Lower lobe of right lung (tissue), 2 donors: ENCODE measurements at regions not wholly inside any gene's neighbourhood (a gene's known extent, or its start where the extent isn't known, plus 50 kb on each side); places are given as distances from the start of the nearest gene placed in this dataset.
"Not testable (repeated sequence)": the region's sequence is repeated elsewhere in the genome, so short reads cannot be mapped to it uniquely, and the experiment has no call there.

ENCODE experiments used
- ATAC-seq, 2 donors: fragments of 200-7000 bp; cut with Tn5 transposase; one replicate each; pipeline ENCODE4 v1.9.1; 2020 to 2022; ENCODE audit warnings: mild to moderate bottlenecking in 2 of 2, moderate library complexity in 2 of 2
- DNase-seq: peaks from one replicate; pipeline ENCODE4 v3.0.0-alpha.2; 2020
- H3K27ac ChIP-seq: fragments of 200-600 bp; one replicate; pipeline ENCODE4 v1.8.0; 2022
- H3K27me3 ChIP-seq: fragments of 200-600 bp; one replicate; pipeline ENCODE4 v1.8.0; 2022; ENCODE audit warnings: low read depth
- H3K36me3 ChIP-seq: fragments of 200-600 bp; one replicate; pipeline ENCODE4 v1.8.0; 2022; ENCODE audit warnings: mild to moderate bottlenecking
- H3K4me1 ChIP-seq: fragments of 200-600 bp; one replicate; pipeline ENCODE4 v1.8.0; 2022
- H3K4me3 ChIP-seq: fragments of 200-600 bp; one replicate; pipeline ENCODE4 v1.8.0; 2022; ENCODE audit warnings: mild to moderate bottlenecking
- H3K9me3 ChIP-seq: fragments of 200-600 bp; one replicate; pipeline ENCODE4 v1.8.0; 2022
- intact Hi-C: fragments of 100-400 bp; cut with DNase I; formaldehyde crosslinking; loops from one replicate; pipeline ENCODE4 v1.11.0; 2022
- TF ChIP-seq, protein P1 (sequence below): fragments of 200-600 bp; IDR thresholded peaks from one replicate; pipeline ENCODE4 v1.8.0; 2022; ENCODE audit warnings: antibody characterized with exemption, mild to moderate bottlenecking
- donor health status: DM: no; HTN: yes; CAD: no; lungs with severe emphysema.

DNA sequence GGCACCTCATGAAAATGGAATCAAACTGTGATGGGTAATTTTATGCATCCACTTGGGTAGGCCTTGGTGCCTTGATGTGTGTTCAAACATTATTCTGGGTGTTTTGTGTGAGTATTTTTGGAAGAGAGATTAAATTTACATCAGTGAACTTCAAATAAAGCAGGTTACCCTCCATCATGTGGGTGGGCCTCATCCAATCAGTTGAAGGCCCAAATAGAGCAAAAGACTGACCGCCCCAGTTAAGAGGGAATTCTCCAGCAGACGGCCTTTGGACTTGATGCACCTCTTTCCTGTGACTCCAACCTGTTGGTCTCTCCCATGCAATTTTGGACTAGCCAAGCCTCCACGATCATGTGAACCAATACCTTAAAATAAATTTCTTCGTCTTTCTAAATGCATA lies 97.7 kb upstream of the DPP6 start:
- Histone ChIP-seq H3K4me3 (no peak overlapping the region), H3K36me3 (no peaks in the 10 kb centered on the region), H3K4me1 (no peaks in the 10 kb centered on the region), H3K27me3 (no peaks in the 10 kb centered on the region), H3K9me3 (no peaks in the 10 kb centered on the region), H3K27ac (no peak overlapping the region)
- DNase-seq, result no peak
- ATAC-seq, result no peak
- TF ChIP-seq, protein P1, sequence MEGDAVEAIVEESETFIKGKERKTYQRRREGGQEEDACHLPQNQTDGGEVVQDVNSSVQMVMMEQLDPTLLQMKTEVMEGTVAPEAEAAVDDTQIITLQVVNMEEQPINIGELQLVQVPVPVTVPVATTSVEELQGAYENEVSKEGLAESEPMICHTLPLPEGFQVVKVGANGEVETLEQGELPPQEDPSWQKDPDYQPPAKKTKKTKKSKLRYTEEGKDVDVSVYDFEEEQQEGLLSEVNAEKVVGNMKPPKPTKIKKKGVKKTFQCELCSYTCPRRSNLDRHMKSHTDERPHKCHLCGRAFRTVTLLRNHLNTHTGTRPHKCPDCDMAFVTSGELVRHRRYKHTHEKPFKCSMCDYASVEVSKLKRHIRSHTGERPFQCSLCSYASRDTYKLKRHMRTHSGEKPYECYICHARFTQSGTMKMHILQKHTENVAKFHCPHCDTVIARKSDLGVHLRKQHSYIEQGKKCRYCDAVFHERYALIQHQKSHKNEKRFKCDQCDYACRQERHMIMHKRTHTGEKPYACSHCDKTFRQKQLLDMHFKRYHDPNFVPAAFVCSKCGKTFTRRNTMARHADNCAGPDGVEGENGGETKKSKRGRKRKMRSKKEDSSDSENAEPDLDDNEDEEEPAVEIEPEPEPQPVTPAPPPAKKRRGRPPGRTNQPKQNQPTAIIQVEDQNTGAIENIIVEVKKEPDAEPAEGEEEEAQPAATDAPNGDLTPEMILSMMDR, result no peak
- intact Hi-C loops, result no loop called here

DNA sequence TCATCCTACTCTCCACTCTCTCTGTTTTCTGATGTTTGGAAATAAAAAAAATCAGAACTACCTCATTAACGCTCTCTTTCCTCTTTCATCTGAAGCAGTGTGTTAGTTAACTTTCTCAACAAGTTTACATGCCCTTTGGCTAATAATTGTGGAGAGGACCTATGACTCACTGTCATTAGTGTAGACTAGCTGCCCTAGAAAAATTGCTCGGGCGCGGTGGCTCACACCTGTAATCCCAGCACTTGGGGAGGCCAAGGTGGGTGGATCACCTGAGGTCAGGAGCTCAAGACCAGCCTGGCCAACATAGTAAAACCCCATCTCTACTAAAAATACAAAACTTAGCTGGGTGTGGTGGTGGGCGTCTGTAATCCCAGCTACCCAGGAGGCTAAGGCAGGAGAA lies 94.5 kb upstream of the DPP6 start:
- H3K36me3 ChIP-seq, H3K4me1 ChIP-seq, H3K4me3 ChIP-seq, ATAC-seq, H3K9me3 ChIP-seq, DNase-seq, H3K27me3 ChIP-seq, intact Hi-C loops, H3K27ac ChIP-seq: not testable (repeated sequence)

DNA sequence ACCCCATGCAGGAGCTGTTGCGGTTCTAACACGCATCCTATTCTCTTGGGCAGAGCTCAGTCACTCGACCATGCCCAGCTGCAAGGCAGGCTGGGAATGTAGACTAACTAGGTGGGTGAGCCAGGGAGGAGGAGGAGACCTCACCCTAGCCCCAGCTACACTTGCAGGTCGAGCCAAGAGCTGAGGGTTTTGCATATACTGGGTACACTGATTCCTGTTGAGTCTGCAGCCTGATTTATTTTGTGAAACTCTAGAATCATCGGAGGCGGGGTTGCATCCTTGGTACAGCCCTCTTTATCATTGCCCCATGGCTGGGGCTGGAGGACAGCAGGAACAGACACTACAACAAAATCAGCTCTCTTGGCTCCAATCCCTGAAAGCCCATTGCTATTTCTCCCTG lies 93.8 kb upstream of the DPP6 start:
- intact Hi-C loops, H3K4me3 ChIP-seq: not testable (repeated sequence)
- ATAC-seq, result peak in 1 of 2 donors; percentile 17

DNA sequence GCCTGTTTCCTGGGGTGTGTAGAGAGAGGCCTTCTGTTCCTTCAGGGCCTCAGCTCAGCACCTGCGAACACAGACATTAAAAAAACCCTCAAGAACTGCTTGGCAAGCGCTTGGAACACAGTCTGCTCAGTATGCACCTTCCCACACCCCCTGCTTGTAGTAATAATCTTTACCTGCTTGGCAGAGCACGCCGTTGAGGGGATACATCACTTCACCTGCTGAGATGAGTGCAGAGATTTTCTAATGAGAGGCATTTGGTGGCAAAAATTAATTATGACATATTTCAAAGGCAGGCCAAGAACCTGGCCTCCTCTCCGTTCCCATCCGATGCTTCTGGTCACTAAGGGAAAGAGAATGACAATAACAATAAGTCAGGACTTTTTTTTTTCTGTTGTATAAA lies 93.4 kb upstream of the DPP6 start:
- H3K36me3 ChIP-seq, H3K4me1 ChIP-seq, H3K27me3 ChIP-seq, intact Hi-C loops, H3K9me3 ChIP-seq, H3K27ac ChIP-seq, DNase-seq, H3K4me3 ChIP-seq: not testable (repeated sequence)
- peak in 1 of 2 donors; percentile 9 for ATAC-seq

More for the DNA sequence above, 93.8 kb upstream of the DPP6 start:
- not testable (repeated sequence) for H3K4me1 ChIP-seq, H3K27ac ChIP-seq, H3K27me3 ChIP-seq, H3K9me3 ChIP-seq, H3K36me3 ChIP-seq, DNase-seq

DNA sequence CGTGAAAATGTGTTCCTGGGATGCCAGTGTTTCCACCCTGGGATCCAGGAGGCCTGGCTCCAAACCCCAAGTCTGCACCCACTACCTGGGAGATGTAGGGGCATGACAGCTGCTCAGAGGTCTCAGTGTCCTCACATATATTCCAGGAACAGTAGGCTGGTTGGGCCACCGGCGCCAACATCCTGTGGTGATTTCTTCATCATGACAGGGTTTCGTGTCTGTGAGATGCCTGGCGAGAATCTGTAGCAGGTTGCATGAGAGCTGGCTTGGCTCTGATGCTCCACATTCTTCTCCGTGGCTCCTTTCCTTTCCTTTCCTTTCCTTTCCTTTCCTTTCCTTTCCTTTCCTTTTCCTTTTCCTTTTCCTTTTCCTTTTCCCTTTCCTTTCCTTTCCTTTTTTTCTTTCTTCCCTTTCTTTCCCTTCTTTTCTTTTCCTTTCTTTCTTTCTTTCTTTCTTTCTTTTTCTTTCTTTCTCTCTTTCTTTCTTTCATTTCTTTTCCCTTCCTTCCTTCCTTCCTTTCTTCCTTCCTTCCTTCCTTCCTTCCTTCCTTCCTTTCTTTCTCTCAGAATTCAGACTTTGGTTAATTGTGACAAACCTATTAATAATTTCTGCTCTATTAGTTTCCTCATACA lies 87.6 kb upstream of the DPP6 start:
- not testable (repeated sequence) for ATAC-seq

DNA sequence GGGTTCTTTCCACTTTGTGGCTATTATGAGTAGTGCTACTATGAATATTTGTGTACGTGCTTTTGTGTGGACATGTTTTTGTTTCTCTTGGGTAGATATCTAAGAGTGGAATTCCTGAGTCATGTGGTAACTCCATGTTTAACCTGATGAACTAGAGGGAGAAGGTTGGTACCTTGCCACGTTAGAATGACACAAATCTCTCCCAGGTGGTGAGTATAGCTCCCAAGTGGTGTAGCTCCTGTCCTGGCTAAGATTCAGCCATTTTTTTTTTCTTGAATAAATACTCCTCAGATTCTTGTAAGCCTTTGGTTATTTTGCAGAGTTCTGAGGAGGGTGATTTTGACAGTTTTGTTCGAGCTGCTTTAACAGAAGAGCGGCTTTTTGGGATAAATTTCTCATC lies 83.2 kb upstream of the DPP6 start:
- H3K27ac ChIP-seq, H3K9me3 ChIP-seq, intact Hi-C loops, H3K27me3 ChIP-seq, H3K4me1 ChIP-seq, H3K36me3 ChIP-seq, H3K4me3 ChIP-seq, ATAC-seq, DNase-seq: not testable (repeated sequence)

More for the DNA sequence above, 87.6 kb upstream of the DPP6 start:
- H3K4me1 ChIP-seq, DNase-seq, intact Hi-C loops, H3K27me3 ChIP-seq, H3K36me3 ChIP-seq, H3K27ac ChIP-seq, H3K9me3 ChIP-seq, H3K4me3 ChIP-seq: not testable (repeated sequence)

DNA sequence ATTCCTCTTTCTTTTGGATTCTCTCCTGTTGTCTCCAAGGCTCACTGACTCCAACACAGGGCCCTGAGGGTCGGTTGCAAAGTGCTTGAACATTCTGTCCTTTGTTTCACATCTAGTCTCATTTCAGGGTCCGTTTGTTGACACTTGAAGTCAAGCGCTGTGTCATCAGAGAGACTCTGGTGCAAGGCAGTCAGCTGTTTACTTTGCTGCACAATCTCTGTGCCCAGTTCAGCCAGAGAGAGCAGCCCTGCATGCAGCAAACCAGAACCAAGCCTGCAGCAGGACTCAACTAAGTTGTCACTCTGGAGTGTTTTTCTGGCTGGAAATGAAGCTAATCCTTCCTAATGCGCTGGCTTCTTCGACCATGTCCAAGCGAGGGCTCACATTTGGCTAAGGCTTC lies 77.6 kb upstream of the DPP6 start:
- intact Hi-C loops, ATAC-seq, H3K4me3 ChIP-seq, H3K36me3 ChIP-seq, H3K4me1 ChIP-seq, DNase-seq, H3K27ac ChIP-seq, H3K27me3 ChIP-seq, H3K9me3 ChIP-seq: not testable (repeated sequence)

GRCh38 chr7:153976745-153977144 lies 75.5 kb upstream of the DPP6 start:
- intact Hi-C loops, H3K36me3 ChIP-seq, H3K4me3 ChIP-seq, H3K9me3 ChIP-seq, H3K27ac ChIP-seq, H3K4me1 ChIP-seq, DNase-seq, H3K27me3 ChIP-seq: not testable (repeated sequence)
- peak in 1 of 2 donors; percentile 27 for ATAC-seq

DNA sequence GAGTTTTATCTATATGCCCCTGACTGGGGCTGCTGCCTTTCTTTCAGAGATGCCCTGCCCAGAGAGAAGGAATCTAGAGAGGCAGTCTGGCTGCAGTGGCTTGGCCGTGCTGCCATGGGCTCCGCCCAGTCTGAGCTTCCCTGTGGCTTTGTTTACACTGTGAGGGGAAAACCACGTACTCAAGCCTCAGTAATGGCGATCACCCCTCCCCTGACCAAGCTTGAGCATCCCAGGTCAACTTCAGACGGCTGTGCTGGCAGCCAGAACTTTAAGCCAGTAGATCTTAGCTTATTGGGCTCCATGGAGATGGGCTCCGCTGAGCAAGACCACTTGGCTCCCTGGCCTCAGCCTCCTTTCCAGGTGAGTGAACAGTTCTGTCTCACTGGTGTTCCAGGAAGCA lies 69.0 kb upstream of the DPP6 start:
- H3K36me3 ChIP-seq, result not testable (repeated sequence)

DNA sequence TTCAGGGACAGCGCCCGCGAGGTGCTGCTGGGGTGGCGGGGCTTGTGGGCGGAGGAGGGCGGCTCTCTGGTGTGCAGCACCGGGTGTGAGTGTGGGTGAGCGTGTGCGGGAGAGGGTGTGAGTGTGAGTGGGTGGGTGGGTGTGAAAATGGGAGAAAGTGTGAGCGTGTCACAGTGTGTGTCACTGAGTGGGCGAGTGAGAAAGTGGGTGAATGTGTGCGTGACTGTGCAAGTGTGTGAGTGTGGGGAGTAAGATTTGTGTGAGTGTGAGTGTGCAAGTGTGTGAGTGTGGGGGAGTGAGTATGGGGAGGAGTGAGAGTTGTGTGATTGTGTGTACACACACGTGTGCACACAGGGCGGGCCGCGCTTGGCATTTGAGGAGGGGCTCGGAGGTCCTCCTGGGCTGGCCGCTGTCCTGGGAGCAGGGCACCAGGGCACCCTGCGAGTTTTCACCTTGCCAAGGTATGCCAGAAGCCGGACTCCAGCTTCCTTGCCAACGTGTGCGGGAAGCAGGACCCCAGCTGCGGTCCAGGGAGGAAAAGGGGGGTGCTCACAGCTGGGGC lies 63.1 kb upstream of the DPP6 start:
- intact Hi-C loops, H3K36me3 ChIP-seq, H3K27me3 ChIP-seq, H3K4me3 ChIP-seq, H3K4me1 ChIP-seq, DNase-seq, H3K9me3 ChIP-seq, H3K27ac ChIP-seq: not testable (repeated sequence)
- peak in 1 of 2 donors; percentile 35 for ATAC-seq

More for the DNA sequence above, 69.0 kb upstream of the DPP6 start:
- H3K4me1 ChIP-seq, intact Hi-C loops, H3K4me3 ChIP-seq, H3K27me3 ChIP-seq, ATAC-seq, H3K27ac ChIP-seq, DNase-seq, H3K9me3 ChIP-seq: not testable (repeated sequence)

DNA sequence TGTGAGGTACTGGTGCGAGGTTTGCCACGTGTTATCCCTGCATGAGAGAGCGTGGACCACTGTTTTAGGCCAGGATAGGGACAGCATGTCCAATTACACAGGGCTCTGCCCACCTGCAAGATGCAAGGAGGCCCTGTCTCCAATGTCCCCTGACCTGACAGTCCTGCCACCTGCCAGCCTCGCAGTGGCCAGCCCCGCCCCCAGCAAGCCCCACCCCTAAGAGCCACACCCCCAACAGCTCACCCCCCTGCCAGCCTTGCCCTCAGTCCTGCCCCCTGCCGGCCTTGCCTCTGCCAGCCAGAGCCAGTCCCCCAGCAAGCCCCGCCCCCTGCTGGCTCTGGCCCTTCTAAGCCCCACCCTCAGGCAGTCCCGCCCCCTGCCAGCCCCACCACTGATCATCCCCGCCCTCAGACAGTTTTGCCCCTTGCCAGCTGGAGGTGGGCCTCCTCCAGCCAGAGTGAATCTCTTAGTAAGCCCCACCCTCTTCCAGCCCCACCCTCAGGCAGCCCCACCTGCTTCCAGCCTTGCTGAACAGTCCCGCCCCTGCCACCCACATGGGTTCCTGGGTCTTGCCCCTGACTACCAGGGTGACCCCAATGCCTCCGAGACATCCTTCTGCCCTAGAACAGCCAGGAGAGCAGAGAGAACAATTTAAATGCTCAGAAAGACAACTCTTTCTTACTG lies 62.3 kb upstream of the DPP6 start:
- ATAC-seq, intact Hi-C loops, H3K4me3 ChIP-seq, H3K4me1 ChIP-seq, H3K9me3 ChIP-seq, H3K27ac ChIP-seq, H3K36me3 ChIP-seq, DNase-seq, H3K27me3 ChIP-seq: not testable (repeated sequence)

DNA sequence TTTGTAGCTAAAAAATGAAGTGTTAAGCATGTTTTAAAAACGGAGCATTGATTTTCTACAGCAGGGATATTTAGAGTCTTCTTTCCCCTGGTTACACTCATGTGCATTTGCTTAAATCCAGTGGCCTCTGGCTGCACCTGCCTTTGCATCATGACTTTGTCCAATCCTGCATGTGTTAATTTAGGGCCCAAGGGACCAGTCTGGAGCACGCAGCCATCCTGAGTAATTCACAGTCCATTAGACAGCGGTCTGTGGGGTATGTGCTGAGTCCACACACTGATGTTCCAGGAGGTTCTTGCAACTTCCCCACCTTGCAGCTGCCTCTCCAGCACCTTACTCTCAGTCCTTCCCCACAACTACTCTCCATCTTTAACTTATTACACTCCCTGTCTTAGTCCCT lies 60.7 kb upstream of the DPP6 start:
- H3K9me3 ChIP-seq, intact Hi-C loops, H3K27ac ChIP-seq, ATAC-seq, H3K4me1 ChIP-seq, H3K4me3 ChIP-seq, H3K36me3 ChIP-seq, DNase-seq, H3K27me3 ChIP-seq: not testable (repeated sequence)

GRCh38 chr7:153993402-153993801 lies 58.8 kb upstream of the DPP6 start:
- not testable (repeated sequence) for H3K9me3 ChIP-seq, H3K27ac ChIP-seq

More at GRCh38 chr7:153993402-153993801, 58.8 kb upstream of the DPP6 start:
- H3K4me1 ChIP-seq, H3K36me3 ChIP-seq, intact Hi-C loops, H3K27me3 ChIP-seq, H3K4me3 ChIP-seq, ATAC-seq, DNase-seq: not testable (repeated sequence)
